ENCODE measurements at regions not wholly inside any gene's neighbourhood (a gene's known extent, or its start where the extent isn't known, plus 50 kb on each side); places are given as distances from the start of the nearest gene placed in this dataset.

DNA sequence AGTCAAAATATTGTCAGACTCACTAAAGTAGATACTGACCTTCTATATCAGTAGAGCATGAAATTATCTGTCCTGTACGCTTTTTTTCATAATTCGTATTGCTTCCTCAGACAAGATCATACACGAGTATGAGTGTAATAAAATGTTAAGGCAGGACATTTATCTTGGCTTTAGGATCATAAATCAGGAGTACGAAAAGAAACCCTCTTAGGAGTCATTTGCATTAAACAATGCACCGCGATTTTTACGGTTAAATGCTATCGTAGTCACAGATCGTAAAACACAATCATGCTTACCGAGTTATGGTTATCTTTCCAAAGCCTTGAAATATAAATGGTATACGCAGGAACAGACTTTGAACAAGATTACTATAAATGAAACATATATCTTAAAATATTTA lies 510.3 kb upstream of the ROBO1 start:
- no peak for TF ChIP-seq EZH2 (IDR thresholded peaks at IDR 0.05; ENCODE audit: insufficient read depth, poor library complexity, severe bottlenecking)
- TF ChIP-seq EZH2phosphoT487 (IDR thresholded peaks at IDR 0.05; ENCODE audit: insufficient read depth, low read depth), result no peak
